Osteocyte (in vitro differentiated cells): ENCODE measurements at regions not wholly inside any gene's neighbourhood (a gene's known extent, or its start where the extent isn't known, plus 50 kb on each side); places are given as distances from the start of the nearest gene placed in this dataset.

Experiments
- DNase-seq: peaks from one replicate; pipeline ENCODE4 v3.0.0; 2021; ENCODE audit warnings: mixed read lengths; ENCODE audit not compliant: unreplicated experiment; ENCODE audit errors: extremely low spot score
- H3K27ac Mint-ChIP-seq: one replicate; pipeline ENCODE4 v1.8.0; 2021; ENCODE audit warnings: mild to moderate bottlenecking, mixed read lengths; ENCODE audit not compliant: unreplicated experiment
- H3K27me3 Mint-ChIP-seq: one replicate; pipeline ENCODE4 v1.8.0; 2021; ENCODE audit warnings: mixed read lengths; ENCODE audit not compliant: unreplicated experiment
- H3K36me3 Mint-ChIP-seq: one replicate; pipeline ENCODE4 v1.8.0; 2021; ENCODE audit warnings: mixed read lengths; ENCODE audit not compliant: unreplicated experiment
- H3K4me1 Mint-ChIP-seq: one replicate; pipeline ENCODE4 v1.8.0; 2021; ENCODE audit warnings: mixed read lengths; ENCODE audit not compliant: unreplicated experiment
- H3K4me3 Mint-ChIP-seq: one replicate; pipeline ENCODE4 v1.8.0; 2021; ENCODE audit warnings: mild to moderate bottlenecking, moderate library complexity, mixed read lengths; ENCODE audit not compliant: unreplicated experiment
- H3K9me3 Mint-ChIP-seq: one replicate; pipeline ENCODE4 v1.8.0; 2021; ENCODE audit warnings: mixed read lengths; ENCODE audit not compliant: unreplicated experiment
- TF ChIP-seq, protein P1 (sequence below): fragments of 200-600 bp; sonication (generic); IDR thresholded peaks from 2 replicates; pipeline ENCODE4 v1.5.0; 2021; ENCODE audit warnings: antibody characterized with exemption, mild to moderate bottlenecking, moderate library complexity

DNA sequence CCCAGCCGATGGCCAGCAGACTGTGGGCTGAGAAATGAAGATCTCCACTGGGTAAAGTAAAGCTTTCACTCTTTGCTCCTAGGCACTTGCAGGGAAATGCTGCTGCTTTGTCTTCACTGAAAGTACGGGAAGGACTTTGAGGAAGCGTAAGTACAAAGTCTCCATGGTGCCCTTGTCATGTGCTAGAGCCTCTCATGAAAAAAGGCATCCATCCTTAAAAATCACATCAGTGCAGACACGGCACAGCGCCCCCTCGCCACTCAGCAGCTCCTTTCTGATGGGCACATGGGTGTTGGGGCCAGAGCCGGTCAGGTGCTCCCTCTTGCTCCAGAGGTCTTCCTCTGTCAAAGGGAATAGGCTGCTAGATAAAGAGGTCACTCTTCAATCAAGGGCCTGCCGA is 87.8 kb upstream of the CALM2 start:
- no peaks in the 10 kb centered on the region for H3K9me3 Mint-ChIP-seq
- H3K27ac Mint-ChIP-seq: no peak overlapping the region

DNA sequence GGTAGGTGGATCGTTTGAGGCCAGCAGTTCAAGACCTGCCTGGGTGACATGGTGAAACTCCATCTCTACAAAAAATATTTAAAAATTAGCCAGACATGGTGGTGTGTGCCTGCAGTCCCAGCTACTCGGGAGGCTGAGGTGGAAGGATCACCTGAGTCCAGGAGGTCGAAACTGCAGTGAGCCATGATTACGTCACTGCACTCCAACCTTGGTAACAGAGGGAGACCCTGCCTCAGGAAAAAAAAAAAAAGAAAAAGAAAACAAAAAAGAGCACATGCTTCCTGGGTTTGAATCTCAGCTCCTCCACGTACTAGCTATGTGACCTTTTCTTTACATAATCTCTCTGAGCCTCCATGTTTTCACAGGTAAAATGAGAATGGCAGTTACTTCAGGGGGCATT is 86.3 kb upstream of the CALM2 start:
- Mint-ChIP-seq H3K27me3 (no peaks in the 10 kb centered on the region), H3K4me1 (peaks cover 2% of the 10 kb centered on the region), H3K36me3 (no peaks in the 10 kb centered on the region), H3K4me3 (no peak overlapping the region), H3K27ac (no peak overlapping the region), H3K9me3 (no peaks in the 10 kb centered on the region)
- DNase-seq: no peak
- TF ChIP-seq, protein P1, sequence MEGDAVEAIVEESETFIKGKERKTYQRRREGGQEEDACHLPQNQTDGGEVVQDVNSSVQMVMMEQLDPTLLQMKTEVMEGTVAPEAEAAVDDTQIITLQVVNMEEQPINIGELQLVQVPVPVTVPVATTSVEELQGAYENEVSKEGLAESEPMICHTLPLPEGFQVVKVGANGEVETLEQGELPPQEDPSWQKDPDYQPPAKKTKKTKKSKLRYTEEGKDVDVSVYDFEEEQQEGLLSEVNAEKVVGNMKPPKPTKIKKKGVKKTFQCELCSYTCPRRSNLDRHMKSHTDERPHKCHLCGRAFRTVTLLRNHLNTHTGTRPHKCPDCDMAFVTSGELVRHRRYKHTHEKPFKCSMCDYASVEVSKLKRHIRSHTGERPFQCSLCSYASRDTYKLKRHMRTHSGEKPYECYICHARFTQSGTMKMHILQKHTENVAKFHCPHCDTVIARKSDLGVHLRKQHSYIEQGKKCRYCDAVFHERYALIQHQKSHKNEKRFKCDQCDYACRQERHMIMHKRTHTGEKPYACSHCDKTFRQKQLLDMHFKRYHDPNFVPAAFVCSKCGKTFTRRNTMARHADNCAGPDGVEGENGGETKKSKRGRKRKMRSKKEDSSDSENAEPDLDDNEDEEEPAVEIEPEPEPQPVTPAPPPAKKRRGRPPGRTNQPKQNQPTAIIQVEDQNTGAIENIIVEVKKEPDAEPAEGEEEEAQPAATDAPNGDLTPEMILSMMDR: no peak

More for the DNA sequence above, 87.8 kb upstream of the CALM2 start:
- no peak for DNase-seq
- Mint-ChIP-seq H3K4me1 (peaks cover 2% of the 10 kb centered on the region), H3K4me3 (no peak overlapping the region), H3K36me3 (no peaks in the 10 kb centered on the region), H3K27me3 (no peaks in the 10 kb centered on the region)
- TF ChIP-seq, protein P1: no peak

DNA sequence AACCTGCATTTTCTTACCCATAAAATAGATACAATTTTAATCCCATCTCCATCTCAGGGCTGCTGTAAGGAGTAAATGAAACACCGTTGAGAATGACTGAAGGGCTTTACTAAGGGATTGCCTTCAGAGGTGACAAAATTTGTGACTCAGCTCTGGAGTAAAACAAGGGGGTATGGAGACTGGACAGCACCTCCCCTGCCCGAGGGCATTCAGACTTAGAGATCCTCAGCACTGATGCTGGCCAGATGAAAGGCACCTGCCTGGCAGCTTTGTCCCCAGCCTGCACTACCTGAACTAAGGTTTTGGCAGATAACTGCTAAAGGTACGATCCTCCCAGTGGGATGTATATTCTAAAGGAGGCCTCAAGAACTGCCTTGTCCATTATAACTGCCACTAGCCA is 84.7 kb upstream of the CALM2 start:
- H3K9me3 Mint-ChIP-seq: no peaks in the 10 kb centered on the region
- H3K27me3 Mint-ChIP-seq: no peaks in the 10 kb centered on the region
- TF ChIP-seq, protein P1: no peak
- H3K27ac Mint-ChIP-seq: no peak overlapping the region
- no peak overlapping the region for H3K4me3 Mint-ChIP-seq
- no peaks in the 10 kb centered on the region for H3K36me3 Mint-ChIP-seq
- no peak for DNase-seq
- peaks cover 3% of the 10 kb centered on the region for H3K4me1 Mint-ChIP-seq

DNA sequence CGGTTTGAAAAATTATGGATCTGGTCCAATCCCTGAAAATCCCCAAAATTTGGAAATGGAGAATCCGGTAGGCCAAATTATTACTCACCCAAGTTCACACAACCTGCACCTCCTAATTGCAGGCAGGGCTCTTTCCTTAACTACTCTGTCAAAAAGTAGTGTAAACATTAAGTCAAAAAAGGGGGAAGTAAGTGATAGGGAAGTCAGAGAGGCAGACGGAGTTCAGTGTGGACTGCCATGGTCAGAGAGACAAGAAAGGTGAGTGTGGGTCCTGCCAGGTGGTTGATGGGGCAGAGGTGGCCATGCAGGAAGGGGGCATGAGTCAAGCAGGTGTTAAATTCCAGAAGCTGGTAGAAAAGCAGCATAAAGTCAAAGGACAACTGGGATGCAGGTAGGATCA is 83.5 kb upstream of the CALM2 start:
- TF ChIP-seq, protein P1: no peak
- H3K4me3 Mint-ChIP-seq: no peak overlapping the region

DNA sequence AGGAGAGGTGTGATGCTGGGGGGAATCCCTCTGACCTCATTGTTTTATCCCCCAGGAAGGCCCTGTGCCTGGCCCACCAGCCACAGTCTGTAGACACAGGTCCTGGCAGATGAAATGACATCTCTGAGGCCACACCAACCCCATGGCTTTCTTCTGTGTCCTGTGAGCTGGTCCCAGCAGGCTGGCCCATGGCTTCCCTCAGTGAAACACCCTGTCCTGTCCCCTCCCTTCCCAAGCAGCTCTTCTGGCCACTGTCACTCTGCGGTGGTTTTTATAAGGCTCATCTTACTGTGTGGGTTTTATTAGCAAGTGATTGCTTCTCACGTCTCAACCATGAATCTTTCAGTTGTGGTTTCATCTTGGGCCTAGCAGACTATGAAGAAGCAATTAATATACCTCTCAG is 81.6 kb upstream of the CALM2 start:
- Mint-ChIP-seq H3K27ac (no peak overlapping the region), H3K36me3 (no peaks in the 10 kb centered on the region), H3K4me3 (no peak overlapping the region), H3K27me3 (no peaks in the 10 kb centered on the region), H3K9me3 (no peaks in the 10 kb centered on the region), H3K4me1 (peaks cover 2% of the 10 kb centered on the region)
- no peak for DNase-seq
- TF ChIP-seq, protein P1: no peak

More for the DNA sequence above, 83.5 kb upstream of the CALM2 start:
- DNase-seq: no peak
- no peak overlapping the region for H3K27ac Mint-ChIP-seq
- no peaks in the 10 kb centered on the region for H3K9me3 Mint-ChIP-seq
- H3K27me3 Mint-ChIP-seq: no peaks in the 10 kb centered on the region
- no peaks in the 10 kb centered on the region for H3K36me3 Mint-ChIP-seq
- peaks cover 2% of the 10 kb centered on the region for H3K4me1 Mint-ChIP-seq
